ENCODE measurements at regions not wholly inside any gene's neighbourhood (a gene's known extent, or its start where the extent isn't known, plus 50 kb on each side); places are given as distances from the start of the nearest gene placed in this dataset.

DNA sequence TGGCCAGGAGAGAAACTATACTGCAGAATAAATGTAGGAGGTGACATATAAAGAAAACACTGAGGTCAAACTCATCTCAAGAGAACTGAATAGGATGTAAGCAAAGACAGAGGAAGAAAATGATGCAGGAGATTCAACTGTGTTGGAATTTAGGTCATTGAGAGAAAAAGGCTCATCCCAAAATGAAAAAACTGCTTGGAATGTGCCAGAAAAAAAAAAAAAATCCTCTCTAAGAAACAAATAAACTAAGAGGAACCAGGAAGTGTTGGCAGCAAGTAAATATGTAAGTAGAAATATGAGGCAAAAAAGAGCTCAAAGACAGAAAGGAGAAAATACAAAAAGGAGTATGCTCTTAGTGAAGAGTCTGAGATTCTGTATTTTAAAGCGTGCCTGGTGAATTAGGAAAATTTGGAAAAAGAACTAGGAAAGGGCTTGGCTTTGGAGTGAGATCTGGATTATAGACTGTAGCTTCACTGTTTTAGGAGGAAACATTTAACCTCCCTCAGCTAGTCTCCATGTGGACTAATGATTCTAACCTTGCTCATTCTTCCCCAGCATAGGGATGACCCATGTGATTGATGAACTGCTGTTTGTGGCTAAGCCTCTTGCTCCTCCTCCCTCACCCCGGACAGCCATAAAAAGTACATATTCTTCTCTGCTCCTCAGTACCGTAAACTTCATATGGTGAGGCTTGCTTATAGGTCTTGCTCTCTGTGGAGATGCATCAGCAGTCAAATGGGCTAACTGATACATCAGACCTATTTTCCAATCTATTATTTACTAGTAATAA is 185.6 kb upstream of the POU5F2 start:
- no peak for DNase-seq

DNA sequence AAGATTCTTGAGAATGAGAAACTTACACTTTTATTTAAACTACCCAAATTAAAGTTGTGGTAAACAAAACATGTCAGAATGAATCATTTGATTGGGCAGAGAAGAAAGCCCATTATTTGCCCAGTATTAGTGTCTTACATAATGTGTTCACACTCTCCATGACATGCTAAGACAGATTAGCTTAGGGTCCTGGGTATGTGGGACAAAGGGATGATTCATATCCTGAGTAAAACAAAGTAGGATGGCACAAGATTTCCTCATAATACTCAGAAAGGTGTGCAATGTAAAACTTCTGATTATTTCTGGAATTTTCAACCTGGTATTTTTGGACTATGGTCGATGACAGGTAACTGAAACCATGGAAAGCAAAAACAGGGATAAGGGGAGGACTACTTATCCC is 183.9 kb upstream of the POU5F2 start:
- no peak for DNase-seq

DNA sequence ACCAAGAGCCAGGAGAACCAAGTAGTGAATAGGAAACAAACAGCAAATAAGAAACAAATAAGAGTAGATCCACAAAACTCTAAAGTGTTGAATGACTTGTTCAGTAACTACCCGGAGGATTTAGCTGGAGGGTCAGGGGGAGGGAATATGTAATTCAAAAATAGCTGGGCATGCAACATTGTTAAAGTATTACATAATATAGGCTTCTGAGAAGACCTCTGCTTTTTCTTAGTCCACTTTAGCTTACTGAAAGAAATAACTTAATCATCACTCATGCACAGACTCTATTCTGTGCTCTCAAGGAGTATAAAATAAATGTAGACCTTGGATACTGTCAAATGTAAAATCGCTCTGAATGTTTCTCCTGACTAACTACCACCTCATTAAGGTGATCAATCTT is 183.2 kb upstream of the POU5F2 start:
- no peak for DNase-seq

DNA sequence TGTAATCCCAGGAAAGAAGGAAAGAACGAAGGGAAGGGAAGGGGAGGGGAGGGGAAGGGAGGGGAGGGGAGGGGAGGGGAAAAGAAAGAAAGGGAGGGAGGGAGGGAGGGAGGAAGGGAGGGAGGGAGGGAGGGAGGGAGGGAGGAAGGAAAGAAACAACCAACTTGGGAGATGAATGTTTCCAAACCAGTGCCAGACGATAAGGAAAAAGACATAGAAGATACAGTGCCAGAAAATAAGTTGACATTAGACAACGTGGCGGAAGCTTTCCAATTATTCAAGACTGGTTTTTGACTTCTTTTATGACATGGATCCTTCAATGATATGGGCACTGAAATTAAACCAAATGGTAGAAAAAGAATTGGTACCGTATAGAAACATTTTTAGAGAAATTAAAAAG is 181.2 kb upstream of the POU5F2 start:
- no peak for DNase-seq

DNA sequence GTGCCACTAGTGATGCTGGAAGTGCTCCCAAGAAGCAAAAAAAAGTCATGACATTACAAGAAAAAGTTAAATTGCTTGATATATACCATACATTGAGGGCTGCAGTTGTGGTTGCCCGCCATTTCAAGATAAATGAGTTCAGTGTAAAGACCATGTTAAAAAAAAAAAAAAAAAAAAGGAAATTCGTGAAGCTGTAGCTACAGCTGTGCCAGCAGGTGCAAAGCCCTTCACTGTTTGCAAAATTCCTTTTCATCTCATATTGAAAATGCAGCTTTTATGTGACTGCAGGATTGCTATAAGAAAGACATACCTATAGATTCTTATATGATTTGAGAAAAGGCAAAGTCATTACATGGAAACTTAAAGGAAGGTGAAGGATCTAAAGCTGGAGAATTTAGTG is 179.6 kb upstream of the POU5F2 start:
- DNase-seq = no peak

DNA sequence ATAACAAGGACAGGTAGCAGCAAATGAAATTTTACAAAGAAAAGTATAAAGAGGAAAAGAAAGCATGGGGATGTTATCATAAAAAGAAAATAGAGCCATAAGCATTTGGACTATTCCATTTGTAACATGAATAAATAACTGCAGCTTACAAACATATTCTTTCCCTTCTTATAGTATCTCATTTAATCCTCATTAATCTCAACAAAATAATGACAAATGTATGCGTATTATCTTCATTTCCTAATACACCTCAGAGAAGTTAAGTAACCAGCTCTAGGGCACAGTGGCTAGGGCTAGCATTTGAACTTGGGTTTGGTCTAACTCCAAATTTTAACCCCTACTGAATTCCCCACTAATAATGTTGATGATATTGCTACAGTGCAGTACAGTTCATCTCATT is 175.5 kb upstream of the POU5F2 start:
- no peak for DNase-seq

DNA sequence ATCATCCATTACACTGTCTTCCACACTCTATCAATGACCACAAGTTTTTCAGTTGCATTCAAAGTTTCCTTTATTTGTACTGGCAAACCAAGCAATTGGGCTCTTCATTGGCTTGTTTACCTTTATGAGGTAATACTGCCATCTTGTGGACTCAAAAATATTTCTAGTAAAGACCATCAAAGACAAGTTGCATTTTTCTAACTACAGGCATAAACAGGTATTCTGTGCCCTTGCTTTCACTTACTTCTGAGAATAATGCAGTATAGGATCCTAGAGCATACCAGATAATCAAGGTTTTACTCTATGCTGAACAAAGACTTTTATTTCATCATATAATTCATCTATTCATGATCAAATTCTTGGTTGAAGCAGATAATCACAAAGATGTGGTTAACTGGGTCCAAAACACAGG is 173.7 kb upstream of the POU5F2 start:
- DNase-seq = peak in 1 of 2 donors; percentile 26

DNA sequence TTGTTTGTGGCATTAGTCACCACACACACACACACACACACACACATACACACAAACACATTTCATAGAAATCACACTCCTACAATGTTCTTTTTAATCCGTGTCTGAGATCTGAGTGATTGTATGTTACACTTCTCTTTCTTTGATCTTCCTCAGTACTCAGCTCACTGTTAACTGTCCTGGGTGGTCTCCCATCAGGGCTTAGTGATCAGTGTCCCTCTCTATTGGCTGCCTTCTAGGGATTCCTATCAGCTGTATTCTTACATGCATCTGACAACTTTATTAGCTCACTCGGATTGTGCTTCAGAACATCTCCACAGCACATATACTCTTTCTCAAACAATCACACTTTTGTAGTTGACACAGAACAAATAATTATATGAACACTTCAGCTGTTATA is 170.2 kb upstream of the POU5F2 start:
- DNase-seq = no peak

DNA sequence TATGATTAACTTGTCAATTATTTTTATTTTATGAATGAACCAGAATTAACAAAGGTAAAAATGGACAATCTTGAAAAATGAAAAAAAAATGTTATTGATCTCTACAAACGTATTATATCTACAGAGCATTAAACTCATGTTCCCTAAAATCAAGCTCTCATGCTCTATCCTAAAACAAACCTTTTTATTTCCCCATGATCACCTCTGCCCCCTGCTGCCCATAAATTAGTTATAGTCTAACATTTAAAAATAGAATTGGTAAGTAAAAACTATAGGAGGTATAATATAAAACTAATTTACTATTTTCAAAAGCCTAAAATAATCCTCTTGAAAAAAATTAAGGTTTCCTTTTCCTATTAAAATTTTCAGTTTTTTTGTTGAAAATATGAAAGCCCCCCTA is 168.0 kb upstream of the POU5F2 start:
- DNase-seq = no peak

DNA sequence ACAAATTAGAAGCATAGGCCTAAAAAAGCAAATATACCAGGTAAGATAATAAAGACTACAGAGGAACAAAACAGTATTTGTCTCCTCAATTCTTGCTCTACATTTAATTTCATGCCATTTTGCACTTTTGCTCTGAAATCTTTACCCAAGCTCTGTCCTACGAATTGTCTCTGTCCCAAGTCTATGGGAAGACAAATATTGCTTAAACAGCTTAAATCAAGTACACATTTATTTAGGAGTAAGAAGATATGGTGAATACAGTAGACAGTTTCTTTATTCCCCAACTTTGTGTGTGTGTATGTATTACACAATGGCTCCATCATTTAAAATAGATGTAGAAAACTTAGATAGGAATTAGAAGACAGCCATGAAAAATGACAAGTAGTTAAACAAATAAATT is 163.5 kb upstream of the POU5F2 start:
- no peak for DNase-seq

DNA sequence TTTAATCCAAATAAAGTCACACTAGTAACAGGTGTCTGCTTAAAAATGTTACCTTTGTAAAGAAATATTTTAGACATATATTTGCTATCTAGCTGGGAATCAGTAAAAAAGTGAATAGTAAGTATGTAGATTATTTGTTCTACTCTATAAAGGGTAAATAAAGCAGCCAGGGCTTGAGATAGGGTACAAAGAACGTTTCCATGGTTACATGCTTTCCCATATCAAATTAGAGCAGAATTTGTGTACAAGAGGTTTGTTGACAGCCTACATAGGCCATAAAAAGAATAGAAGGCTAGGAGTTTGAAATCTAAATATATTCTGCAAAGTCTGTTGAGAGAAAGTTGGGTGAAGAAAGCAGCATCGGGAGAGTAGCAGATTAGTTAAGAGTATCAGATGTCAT is 160.9 kb upstream of the POU5F2 start:
- DNase-seq = no peak

DNA sequence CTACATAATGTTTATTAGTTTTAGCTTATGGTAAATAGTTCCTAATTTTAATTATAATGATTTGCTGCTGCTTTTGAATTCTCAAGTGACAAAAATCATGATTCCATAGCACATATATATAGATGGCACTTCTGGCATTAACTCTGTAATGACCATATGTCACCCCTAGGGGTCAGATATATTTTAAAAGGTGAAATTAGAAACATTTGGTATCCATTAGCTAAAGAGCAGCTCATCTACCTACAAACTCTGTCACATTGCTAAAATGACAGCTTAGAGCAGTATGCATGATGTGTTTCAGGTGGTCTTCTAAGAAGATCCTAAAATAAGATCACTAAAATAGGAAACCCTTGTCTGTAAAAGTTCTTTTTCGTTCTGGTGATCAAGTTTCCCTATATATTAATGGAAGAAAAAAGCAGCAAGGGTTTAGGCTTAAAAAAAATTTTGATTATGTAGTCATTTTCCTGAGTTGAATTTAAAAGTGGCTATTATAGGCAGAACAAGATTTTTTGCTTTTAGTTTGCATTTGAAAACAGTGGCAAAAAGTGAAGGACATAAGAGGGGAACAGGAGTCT is 157.7 kb upstream of the POU5F2 start:
- no peak for DNase-seq

DNA sequence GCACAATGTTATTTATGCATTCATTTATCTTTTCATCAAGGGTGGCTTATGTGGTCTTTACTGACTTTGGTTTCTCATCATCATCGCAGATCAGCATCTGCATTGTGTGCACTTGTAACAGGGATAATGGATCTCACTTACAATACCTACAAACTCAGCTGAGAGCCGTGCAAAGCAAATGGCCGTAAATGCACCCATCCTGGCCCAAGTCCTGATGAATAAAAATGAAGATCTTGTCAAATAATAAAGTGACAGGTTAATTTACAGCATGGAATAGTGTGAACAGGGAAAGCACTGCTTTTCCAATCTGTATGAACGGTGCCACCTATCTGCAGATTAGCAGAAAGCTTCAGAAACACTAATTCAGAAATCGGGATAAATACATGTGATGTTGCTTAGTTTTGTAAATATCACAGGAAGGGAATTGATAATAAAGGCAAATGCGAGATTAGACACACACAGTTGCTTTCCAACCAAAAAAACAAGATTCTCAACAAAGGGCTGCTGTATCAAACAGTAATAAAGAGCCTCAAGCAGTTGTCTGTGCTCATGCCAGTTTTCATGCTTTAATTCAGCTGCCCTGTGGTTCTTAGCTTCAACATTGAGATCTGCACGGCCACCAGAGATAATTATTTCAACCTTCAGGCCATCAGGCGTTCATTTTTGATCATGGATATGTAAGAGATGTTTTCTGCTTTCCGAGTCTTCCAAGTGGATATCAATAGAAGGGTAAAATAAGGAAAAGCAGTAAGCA is 153.4 kb upstream of the POU5F2 start:
- DNase-seq = peak in 1 of 2 donors; percentile 35

DNA sequence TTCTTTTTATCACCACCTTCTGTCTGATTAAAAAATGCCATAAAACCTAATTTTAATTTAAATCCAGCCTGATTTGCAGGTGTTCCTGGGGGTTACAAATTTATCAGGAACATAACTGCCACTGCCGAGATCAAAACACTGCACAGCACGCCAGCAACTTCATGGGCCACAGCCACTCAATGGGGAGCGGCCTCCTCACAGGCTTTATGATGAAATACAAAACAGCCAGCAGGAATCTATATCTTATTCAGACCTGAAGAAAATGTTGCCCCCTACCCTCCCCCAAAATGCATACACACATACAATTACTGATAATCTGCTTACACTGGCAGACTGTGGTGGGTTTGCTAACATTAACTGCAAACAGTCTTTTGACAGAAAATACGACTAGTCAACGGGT is 151.7 kb upstream of the POU5F2 start:
- DNase-seq = no peak

DNA sequence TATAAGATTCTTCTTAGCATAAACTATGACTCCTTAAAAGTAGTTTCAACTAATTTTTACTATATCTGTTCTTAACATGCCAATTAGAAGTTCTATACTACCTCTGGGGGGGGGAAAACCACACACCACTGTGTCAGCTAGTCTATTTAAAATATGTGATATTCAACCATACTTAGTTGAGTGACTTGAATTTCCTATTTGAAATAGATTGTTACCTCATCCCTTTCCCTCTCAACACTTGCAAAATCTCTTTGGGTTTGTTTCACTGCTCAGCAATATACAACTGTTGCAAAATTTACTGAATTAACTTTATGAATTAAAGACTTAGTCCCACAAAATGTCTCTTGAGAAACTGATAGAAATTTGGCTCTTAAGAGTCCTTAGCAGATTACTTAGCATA is 151.1 kb upstream of the POU5F2 start:
- DNase-seq = no peak

DNA sequence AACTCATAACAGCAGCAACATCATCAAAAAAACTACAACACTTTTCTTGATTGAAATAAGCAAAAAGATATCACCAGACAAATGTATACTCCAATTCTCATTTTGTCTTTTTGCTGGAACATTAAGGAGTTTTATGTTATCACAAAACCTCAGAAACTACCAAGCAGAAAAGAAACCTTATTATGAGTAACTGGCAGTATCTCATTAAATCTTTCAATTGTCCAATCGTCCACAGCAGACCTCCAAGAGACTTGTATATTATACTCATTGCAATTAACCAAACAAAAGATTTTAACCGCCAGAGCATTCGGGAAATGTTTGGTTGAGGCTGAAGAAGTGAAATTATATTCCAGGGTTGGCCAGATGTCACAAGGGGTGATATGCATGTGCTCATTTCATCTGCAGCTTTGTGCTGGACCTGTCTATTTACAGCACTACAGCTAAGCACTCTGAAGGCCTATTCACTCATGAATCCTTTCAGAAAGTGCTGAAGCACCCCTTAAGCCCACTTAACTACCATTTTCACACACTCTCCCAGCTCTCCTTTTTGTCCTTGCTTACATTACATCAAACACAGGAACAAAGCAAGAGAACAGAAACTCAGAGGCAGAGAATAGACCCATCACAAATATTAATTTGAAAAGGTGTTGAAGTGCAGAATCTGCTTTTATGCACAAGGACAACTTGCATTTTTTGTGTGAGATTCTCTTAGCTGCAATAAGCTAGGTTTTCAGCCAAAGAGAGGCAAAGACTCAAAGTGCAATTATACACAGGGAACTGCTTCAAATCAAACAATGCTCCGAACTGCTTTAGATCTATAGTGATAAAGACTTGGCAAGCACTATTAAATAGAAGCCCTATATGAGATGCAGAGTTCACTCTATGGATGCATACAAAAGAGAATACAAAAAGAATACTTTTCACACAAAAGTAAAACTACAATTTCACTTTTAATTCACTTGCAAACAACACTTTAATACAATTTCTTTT is 150.4 kb upstream of the POU5F2 start:
- DNase-seq = no peak

DNA sequence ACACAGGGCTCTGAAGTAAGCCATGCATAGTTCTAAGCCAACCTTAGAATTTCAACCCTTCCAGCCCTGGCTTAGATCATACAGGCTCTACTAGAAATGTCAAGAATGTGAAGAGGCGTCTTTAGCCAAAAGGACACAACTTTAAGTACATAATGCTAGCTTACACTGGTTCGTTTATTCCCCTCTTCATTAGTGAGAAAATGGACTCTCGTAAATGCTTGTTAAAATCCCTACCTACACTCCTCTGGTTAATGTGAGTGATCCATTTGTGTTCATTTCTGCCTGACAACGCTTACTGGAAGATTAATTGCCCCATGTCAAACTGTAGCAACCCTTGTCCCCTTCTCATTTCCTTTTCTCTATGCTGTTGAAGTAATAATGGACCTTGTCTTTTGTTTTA is 149.3 kb upstream of the POU5F2 start:
- DNase-seq = no peak

DNA sequence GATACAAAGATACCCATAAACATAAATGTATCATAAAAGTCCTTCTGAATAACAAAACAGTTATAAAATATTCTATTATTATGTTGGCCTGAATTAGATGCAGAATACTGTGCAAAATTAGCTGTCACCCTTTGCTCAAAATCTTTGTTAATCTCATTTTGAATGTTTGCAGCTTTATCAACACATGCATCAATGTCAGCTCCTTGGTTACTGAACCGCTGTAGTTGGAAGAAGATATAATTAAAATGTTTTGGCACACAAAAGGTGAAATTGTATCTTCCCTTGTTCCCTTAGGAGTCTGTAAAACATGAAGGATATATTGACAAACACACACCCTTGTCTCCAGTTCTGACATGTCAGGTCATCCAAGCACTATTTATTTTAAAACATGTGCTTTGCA is 146.3 kb upstream of the POU5F2 start:
- DNase-seq = no peak

DNA sequence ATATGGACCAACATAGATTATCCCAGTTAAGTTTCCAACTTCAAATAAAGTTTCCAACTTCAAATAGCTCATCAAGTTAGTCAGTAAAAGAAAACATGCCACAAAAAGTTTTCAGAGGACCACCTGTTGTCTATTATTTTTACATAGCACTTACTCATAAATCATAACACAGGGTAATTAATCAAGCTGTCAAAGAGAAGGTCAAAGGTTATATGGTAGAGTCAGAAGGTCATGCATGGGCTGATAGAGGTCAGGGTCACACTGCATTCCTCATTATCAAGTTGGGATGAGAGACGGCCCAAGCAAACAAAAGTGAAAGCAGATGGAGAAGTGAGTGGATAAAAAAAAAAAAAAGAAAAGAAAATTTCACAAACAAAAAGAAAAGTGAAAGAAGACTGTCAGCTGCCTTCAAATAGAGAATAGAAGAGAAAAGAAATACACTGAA is 145.5 kb upstream of the POU5F2 start:
- DNase-seq = no peak

DNA sequence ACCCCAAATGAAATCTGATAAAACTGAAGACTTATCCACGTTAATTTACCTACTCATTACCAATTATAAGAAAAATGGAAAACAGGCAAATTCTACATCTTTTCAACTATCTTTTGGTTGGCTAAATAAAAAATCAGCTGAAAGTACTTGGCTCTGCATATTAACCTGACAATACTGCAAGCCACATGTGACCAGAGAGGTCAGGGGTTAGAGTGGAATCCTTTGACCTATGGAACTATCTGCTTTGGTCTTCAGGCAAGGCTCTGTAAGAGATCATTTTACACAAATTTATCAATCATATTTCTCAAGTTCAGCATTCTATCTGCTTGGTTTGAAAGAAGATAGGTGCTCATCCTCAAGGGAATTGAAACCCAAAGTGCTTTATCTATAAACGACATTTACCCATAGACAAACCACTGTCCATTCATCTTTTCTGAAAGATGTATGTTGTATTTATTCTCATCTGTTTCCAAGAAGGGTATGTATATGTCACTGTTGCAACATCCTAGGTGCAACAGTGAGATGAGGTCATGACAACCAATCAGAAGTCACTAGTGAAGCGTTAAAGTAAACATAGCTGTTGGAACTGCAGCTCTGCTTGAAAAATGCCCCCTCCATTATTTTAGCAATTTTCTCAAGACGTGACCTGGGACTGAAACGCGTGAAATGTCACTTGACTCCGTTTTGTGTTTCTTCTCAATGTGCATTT is 144.9 kb upstream of the POU5F2 start:
- no peak for DNase-seq

DNA sequence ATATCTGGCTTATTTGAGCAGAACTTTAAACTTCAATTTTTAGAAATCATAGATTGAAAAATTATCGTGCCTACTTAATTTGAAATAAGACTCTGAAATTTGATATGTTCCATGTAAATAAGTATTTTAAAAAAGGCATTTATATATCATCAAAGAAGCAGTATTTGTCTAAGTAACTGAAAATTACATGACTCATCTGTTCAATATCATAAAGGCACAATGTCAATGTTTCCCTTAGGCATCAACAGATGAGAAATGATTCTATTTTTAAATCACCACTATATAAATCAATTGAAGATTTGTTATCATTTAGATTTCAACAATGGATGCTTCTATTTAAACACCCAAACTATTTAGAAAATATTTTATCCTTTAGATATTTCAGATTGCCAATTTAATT is 142.9 kb upstream of the POU5F2 start:
- no peak for DNase-seq

DNA sequence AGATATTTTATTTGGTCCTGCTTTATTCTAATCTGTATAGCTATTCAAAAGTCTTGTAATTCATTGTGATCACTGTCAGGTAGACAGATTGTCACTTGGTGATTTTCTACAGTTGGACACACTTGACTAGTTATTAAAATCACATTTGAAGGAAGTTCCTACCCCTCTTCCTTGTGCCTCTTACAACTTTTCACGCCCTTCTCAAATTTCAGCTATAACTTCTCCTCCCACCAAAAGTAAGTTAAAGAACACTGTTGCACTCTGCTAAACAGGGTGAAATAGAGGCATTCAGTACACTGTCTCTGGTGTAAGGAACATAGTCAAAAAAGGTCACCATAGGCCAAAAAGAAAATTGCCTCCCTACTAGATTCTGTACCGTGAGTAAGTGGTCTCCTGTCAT is 142.1 kb upstream of the POU5F2 start:
- no peak for DNase-seq

All from hippocampal formation (tissue), 2 donors.